NT2/D1 (cell line): ENCODE measurements at regions not wholly inside any gene's neighbourhood (a gene's known extent, or its start where the extent isn't known, plus 50 kb on each side); places are given as distances from the start of the nearest gene placed in this dataset.

ENCODE experiments used
- SUZ12 ChIP-seq: IDR thresholded peaks from 2 replicates; pipeline ENCODE4 v1.6.1; 2011; ENCODE audit not compliant: insufficient read length, insufficient read depth; ENCODE audit errors: extremely low read depth
- YY1 ChIP-seq: IDR thresholded peaks from 2 replicates; pipeline ENCODE4 v1.6.1; 2011; ENCODE audit not compliant: insufficient read length, insufficient read depth
- ZNF274 ChIP-seq: IDR thresholded peaks from 2 replicates; pipeline ENCODE4 v1.6.1; 2011; ENCODE audit warnings: mild to moderate bottlenecking, low read depth, low read length

- TF ChIP-seq ZNF274: no peak
- no peak for TF ChIP-seq YY1
- TF ChIP-seq SUZ12: no peak
These were observed 96.0 kb upstream of the CNKSR3 start for GRCh38 chr6:154606457-154606856.
